HG03175 (cell line): ENCODE measurements at regions not wholly inside any gene's neighbourhood (a gene's known extent, or its start where the extent isn't known, plus 50 kb on each side); places are given as distances from the start of the nearest gene placed in this dataset.
"Not testable (repeated sequence)": the region's sequence is repeated elsewhere in the genome, so short reads cannot be mapped to it uniquely, and the experiment has no call there.

ENCODE experiments used
- ATAC-seq: cut with Tn5 transposase; IDR thresholded peaks from one replicate; pipeline ENCODE4 v1.9.1; 2021; ENCODE audit warnings: mild to moderate bottlenecking, moderate library complexity; ENCODE audit not compliant: unreplicated experiment

- no peak for ATAC-seq
These were observed 59.2 kb upstream of the ATP5PO start for GRCh38 chr21:33974513-33975468.

GRCh38 chr21:33973268-33973667 is 57.7 kb upstream of the ATP5PO start:
- ATAC-seq = no peak

DNA sequence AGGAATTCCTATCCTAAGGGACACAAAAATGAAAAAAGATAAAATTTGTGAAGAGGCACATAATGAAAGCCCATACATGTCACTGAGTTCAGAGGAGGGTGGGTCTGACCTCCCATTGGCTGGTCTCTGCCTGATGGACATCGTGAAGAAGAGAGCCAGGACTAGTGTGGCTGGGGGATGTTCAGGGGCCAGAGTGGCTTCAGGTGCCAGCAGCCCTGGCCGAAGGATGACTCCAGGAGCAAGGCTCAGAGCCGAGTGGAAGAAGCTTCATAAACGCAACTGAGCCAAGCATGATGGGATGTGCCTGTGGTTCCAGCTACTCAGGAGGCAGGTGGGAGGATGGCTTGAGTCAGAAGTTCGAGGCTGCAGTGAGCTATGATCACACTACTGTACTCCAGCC is 56.9 kb upstream of the ATP5PO start:
- ATAC-seq = no peak

DNA sequence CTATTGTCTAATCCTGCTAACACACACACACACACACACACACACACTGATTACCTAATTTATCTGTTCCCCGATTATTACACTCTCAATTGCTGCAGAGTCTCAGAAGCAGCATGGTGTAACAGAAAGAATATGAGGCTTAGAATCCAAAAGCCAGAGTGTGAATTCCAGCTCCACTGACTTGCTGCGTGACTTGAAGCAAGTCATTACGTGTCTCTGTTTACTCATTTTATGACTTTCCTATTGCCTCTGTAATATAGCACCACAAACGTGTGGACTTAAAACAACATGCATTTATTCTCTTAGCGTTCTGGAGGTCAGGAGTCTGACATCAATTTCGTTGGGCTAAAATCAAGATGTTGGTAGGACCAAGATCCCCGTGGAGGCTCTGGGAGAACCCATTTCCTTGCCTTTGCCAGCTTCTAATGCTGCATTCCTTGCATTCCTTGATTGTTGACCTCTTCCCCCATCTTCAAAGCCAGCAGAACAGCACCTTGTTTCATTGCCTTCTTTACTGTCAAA is 55.9 kb upstream of the ATP5PO start:
- ATAC-seq = no peak

- ATAC-seq = no peak
These were observed 54.0 kb upstream of the ATP5PO start for GRCh38 chr21:33969581-33969980.

GRCh38 chr21:33968995-33969348 is 53.4 kb upstream of the ATP5PO start:
- no peak for ATAC-seq

DNA sequence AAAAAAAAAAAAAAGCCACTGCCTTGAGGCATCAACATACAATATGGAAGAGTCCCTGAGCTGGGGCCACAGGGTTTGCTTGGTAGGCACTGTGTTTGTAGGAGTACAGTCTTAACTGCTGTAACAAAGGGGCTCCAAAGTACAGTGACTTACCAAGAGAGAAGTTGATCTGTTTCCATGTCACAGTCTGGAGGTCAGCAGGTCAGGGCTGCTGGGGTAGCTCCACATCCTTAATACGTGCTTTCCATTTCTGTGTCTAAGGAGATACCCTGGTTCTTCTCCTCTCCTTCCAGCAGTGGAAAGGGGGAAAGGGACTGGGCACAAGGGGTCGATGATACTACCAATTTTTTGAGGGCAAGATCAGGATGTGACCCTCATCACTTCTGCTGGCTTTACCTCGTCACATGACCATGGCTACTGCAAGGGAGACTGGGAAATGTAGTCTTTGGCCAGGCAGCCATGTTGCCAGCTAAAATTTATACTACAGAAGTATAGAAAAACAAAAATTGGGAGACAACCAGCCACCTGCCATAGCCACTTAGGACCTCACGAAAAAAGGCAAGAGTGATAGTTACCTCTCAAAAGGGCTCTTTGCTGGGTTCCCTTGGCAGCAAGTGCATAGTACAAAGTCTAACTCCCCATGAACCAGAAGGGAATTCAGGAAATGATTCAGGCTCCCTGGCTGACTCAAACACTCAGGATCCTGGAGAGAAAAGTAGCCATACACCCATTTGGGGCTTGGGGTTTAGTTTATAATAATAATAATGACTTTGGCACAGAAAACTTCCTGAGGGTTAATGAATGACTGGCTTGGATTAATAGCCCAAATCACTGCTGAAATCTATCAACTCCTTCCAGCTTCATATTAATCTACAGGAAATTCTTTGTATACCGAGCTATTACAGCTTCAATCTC is 52.7 kb upstream of the ATP5PO start:
- no peak for ATAC-seq

- ATAC-seq = no peak
These were observed 51.5 kb upstream of the ATP5PO start for GRCh38 chr21:33967086-33967571.

DNA sequence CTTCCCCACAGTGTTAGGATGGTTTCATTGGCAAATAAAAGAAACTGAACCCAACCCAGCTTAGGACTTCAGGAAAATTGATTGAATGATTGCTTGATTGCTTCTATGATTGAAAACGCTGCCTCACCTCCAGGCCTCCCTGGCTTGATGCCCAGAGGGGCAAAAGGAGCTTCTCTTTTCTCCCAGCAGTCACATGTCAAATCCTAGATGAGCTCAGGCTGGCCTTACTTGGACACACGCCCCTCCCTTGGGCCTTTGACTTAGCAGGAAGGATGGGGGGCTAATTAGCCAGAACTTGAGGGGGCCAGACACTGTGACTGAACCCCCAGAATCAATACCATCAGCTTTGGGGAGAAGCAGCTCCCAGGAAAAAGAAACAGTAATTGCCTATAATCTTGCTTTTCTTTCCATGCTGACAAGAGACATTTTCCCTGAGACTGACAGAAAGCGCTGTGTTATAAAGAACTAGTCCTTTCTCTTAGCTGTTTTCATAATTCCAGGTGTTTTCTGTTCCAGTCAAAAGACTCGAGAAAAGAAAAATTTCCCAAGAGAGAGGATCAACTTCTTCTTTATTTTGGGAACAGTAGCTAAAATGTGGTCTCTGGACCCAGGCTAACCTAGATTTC is 50.8 kb upstream of the ATP5PO start:
- no peak for ATAC-seq

DNA sequence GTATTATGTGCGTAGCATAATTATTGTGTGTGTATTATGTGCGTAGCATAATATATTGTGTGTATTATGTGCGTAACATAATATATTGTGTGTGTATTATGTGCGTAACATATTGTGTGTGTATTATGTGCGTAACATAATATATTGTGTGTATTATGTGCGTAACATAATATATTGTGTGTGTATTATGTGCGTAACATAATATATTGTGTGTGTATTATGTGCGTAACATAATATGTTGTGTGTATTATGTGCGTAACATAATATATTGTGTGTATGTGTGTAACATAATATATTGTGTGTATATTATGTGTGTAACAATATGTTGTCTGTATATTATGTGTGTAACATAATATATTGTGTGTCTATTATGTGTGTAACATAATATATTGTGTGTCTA is 50.1 kb upstream of the ATP5PO start:
- ATAC-seq = not testable (repeated sequence)
